IPS-20b (cell line): ENCODE measurements at regions not wholly inside any gene's neighbourhood (a gene's known extent, or its start where the extent isn't known, plus 50 kb on each side); places are given as distances from the start of the nearest gene placed in this dataset.
"Not testable (repeated sequence)": the region's sequence is repeated elsewhere in the genome, so short reads cannot be mapped to it uniquely, and the experiment has no call there.

Experiments used
- H3K27ac ChIP-seq: one replicate; pipeline ENCODE4 v1.5.1; 2013; ENCODE audit warnings: low read length
- H3K27me3 ChIP-seq: 2 replicates; pipeline ENCODE4 v1.6.1; 2013; ENCODE audit warnings: mild to moderate bottlenecking, low read length, inconsistent platforms; ENCODE audit not compliant: insufficient read depth
- H3K36me3 ChIP-seq: 2 replicates; pipeline ENCODE4 v1.6.1; 2013; ENCODE audit warnings: low read depth, mild to moderate bottlenecking, inconsistent platforms, low read length, moderate library complexity; ENCODE audit not compliant: insufficient read depth
- H3K4me1 ChIP-seq: 2 replicates; pipeline ENCODE4 v1.6.1; 2013; ENCODE audit warnings: mild to moderate bottlenecking, control low read depth, inconsistent platforms, low read length, moderate library complexity; ENCODE audit not compliant: insufficient read depth
- H3K4me3 ChIP-seq: 2 replicates; pipeline ENCODE4 v1.5.1; 2013; ENCODE audit warnings: mild to moderate bottlenecking, low read length, inconsistent platforms
- H3K9ac ChIP-seq: 2 replicates; pipeline ENCODE4 v1.6.1; 2013; ENCODE audit warnings: low read depth, mild to moderate bottlenecking, inconsistent platforms, low read length, moderate library complexity
- H3K9me3 ChIP-seq: 2 replicates; pipeline ENCODE4 v1.6.1; 2013; ENCODE audit warnings: mild to moderate bottlenecking, low read depth, low read length, inconsistent platforms; ENCODE audit not compliant: insufficient read depth

DNA sequence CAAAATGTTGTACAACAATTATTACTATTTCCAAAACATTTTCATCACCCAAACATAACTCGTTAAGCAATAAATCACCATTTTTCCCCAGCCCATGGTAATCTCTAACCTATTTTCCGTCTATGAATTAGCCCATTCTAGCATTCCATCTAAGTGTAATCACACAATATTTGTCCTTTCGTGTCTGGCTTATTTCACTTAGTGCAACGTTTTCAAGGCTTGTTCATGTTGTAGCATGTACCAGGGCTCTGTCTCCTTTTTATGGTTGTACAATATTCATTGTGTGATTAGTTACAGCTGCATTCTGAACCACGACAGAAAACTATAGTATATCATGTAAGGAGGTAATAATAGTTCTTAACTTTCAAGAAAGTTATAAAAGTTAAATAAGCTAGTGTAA, 656.0 kb upstream of the HS3ST1 start:
- no peaks in the 10 kb centered on the region for H3K27me3 ChIP-seq
- H3K4me3 ChIP-seq = no peak overlapping the region
- H3K4me1 ChIP-seq = no peaks in the 10 kb centered on the region
- no peak overlapping the region for H3K27ac ChIP-seq
- peaks cover 6% of the 10 kb centered on the region; the same call in 1 of the 2 replicates for H3K9me3 ChIP-seq
- H3K9ac ChIP-seq = no peak overlapping the region
- no peaks in the 10 kb centered on the region for H3K36me3 ChIP-seq

GRCh38 chr4:12071316-12071715, 642.6 kb upstream of the HS3ST1 start:
- Histone ChIP-seq H3K27me3 (no peaks in the 10 kb centered on the region), H3K9me3 (no peaks in the 10 kb centered on the region), H3K4me1 (no peaks in the 10 kb centered on the region), H3K27ac (no peak overlapping the region), H3K9ac (no peak overlapping the region), H3K36me3 (no peaks in the 10 kb centered on the region), H3K4me3 (no peak overlapping the region)

GRCh38 chr4:12053966-12054365, 625.3 kb upstream of the HS3ST1 start:
- Histone ChIP-seq H3K27me3 (no peaks in the 10 kb centered on the region), H3K36me3 (no peaks in the 10 kb centered on the region), H3K9ac (no peak overlapping the region), H3K4me3 (no peak overlapping the region), H3K9me3 (no peaks in the 10 kb centered on the region), H3K4me1 (peaks cover 25% of the 10 kb centered on the region; the same call in 1 of the 2 replicates), H3K27ac (no peak overlapping the region)

DNA sequence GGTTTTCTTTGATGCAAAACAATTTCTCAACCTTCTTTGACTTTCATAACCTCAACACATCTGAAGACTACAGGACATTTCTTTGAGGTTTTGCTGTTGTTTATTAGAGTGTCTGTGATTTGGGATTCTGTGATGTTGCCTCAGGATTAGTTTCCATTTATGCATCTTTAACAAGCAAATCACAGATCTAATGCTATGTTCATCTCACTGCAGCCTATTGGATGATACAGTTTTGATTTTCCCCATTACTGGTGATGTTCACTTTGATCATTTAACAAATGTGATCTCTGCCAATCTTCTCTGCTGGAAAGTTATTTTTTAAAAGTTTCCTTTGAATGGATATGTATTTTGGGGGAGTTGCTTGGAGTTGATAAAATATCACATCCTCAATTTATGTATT, 624.9 kb upstream of the HS3ST1 start:
- H3K36me3 ChIP-seq = no peaks in the 10 kb centered on the region
- H3K9ac ChIP-seq = no peak overlapping the region
- peaks cover 23% of the 10 kb centered on the region; the same call in 1 of the 2 replicates for H3K4me1 ChIP-seq
- H3K4me3 ChIP-seq = no peak overlapping the region
- H3K27me3 ChIP-seq = no peaks in the 10 kb centered on the region
- no peaks in the 10 kb centered on the region for H3K9me3 ChIP-seq
- H3K27ac ChIP-seq = no peak overlapping the region

DNA sequence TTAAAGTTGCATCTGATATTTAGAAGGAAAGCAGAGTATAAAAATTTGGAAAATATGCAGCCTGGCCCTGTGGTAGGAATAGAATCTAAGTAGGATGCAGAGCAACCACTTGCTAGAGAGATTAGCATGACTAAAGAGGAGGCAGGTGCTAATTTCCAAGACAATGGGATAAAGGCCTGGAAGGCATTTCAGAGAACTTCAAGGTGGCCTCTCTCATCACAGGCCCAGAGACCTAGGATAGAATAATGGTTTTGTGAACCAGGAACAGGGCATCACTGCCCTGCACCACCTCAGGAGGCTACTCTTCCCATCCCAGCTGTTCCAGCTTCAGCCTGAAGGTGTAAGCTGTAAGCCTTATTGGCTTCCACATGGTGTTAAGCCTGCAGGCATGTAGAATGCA, 621.7 kb upstream of the HS3ST1 start:
- Histone ChIP-seq H3K4me3 (no peak overlapping the region), H3K9me3 (no peaks in the 10 kb centered on the region), H3K27ac (peak overlapping the region; percentile 36), H3K9ac (no peak overlapping the region), H3K27me3 (no peaks in the 10 kb centered on the region), H3K4me1 (peaks cover 8% of the 10 kb centered on the region; the same call in 1 of the 2 replicates), H3K36me3 (no peaks in the 10 kb centered on the region)

- H3K27me3 ChIP-seq = no peaks in the 10 kb centered on the region
- no peak overlapping the region for H3K9ac ChIP-seq
- peaks cover 32% of the 10 kb centered on the region for H3K9me3 ChIP-seq
- H3K36me3 ChIP-seq = no peaks in the 10 kb centered on the region; the same call in 1 of the 2 replicates
- H3K4me1 ChIP-seq = no peaks in the 10 kb centered on the region
- no peak overlapping the region for H3K4me3 ChIP-seq
- no peak overlapping the region for H3K27ac ChIP-seq
These were observed 614.1 kb upstream of the HS3ST1 start for GRCh38 chr4:12042818-12043217.

- Histone ChIP-seq H3K36me3 (no peaks in the 10 kb centered on the region; the same call in 1 of the 2 replicates), H3K4me3 (no peak overlapping the region), H3K9me3 (peaks cover 34% of the 10 kb centered on the region), H3K27ac (no peak overlapping the region), H3K4me1 (no peaks in the 10 kb centered on the region), H3K27me3 (no peaks in the 10 kb centered on the region), H3K9ac (no peak overlapping the region)
These were observed 613.1 kb upstream of the HS3ST1 start for GRCh38 chr4:12041828-12042227.

DNA sequence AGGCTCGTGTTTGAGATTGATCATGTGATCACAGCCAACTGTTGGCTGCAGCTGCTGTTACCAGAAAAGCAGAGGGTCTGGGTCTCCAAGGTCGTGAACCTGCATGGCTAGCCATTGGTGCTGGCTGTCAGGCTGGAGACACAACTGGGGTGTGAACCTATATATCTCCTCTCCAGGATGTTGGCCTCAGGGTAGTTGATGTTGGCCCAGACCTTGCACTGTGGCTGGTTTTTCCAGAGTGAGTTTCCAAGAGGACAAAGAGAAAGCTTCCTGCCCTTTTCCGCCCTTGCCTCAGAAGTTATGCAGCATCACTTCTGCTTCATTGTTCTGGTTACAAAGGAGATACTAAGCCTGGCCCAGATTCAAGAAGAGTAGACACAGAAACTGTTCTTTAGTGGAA, 607.8 kb upstream of the HS3ST1 start:
- no peak overlapping the region for H3K9ac ChIP-seq
- no peaks in the 10 kb centered on the region for H3K4me1 ChIP-seq
- no peak overlapping the region for H3K27ac ChIP-seq
- no peak overlapping the region for H3K4me3 ChIP-seq
- peaks cover 34% of the 10 kb centered on the region for H3K9me3 ChIP-seq
- no peaks in the 10 kb centered on the region for H3K27me3 ChIP-seq
- H3K36me3 ChIP-seq = no peaks in the 10 kb centered on the region; the same call in 1 of the 2 replicates

DNA sequence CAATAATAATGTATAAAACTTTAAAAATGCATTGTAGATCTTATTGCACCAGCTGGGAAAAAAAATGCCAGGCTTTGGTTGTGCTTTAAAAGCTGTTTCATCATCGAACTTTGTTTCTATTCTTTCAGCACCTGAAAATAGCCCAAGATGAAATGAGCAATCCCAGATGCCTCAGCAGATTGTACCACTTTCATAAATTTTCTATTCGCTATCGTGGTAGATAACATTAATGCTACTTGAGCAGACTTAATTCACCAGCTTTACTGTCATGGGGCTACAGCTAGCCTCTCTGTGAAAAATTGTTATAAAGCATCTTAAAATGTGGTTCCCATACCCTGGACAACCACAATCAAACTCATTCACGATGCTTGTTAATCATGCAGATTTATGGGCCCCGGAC, 599.6 kb upstream of the HS3ST1 start:
- Histone ChIP-seq H3K27me3 (no peaks in the 10 kb centered on the region), H3K4me3 (no peak overlapping the region), H3K36me3 (no peaks in the 10 kb centered on the region), H3K4me1 (no peaks in the 10 kb centered on the region), H3K9ac (no peak overlapping the region), H3K9me3 (no peaks in the 10 kb centered on the region), H3K27ac (no peak overlapping the region)

DNA sequence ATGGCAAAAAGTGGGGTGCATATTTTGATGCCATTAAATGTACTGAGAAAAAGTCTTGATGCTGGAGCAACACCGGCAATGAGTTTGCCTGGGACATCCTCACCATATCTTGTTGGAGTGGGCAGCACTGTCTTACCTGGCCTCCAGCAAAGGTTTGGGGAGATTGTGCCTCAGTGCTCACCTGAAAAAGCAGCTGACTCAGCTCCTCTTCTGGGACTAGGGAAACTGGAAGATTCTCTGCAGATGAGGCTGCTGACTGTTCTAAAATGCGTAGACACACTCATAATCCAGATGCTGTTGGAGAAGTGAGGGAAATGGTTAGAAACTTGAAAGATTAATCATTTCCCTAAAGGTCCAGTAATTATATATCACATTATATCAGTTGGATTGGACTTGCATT, 593.7 kb upstream of the HS3ST1 start:
- no peaks in the 10 kb centered on the region for H3K27me3 ChIP-seq

DNA sequence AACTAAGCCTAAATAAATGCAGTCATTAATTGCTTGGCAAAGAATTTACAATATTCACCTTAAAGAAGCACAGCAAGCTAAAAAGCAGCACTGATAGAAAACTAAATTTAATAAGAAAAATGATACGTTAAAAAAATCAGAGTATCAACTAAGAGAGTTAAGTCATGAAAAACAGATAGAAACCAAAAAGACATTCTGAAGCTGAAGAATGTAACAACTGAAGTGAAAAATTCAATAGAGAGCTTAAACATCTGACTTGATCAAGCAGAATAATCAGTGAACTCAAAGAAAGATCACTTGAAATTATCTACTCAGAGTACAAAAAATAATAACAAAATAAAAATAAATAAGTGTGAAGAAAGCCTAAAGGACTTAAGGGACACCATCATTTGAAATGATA, 588.0 kb upstream of the HS3ST1 start:
- no peak overlapping the region for H3K27ac ChIP-seq
- H3K9ac ChIP-seq = no peak overlapping the region
- H3K27me3 ChIP-seq = no peaks in the 10 kb centered on the region
- H3K4me3 ChIP-seq = no peak overlapping the region
- H3K4me1 ChIP-seq = no peaks in the 10 kb centered on the region
- no peaks in the 10 kb centered on the region for H3K9me3 ChIP-seq
- H3K36me3 ChIP-seq = no peaks in the 10 kb centered on the region

More for the DNA sequence above, 593.7 kb upstream of the HS3ST1 start:
- Histone ChIP-seq H3K4me3 (no peak overlapping the region), H3K36me3 (no peaks in the 10 kb centered on the region), H3K27ac (no peak overlapping the region), H3K9me3 (no peaks in the 10 kb centered on the region), H3K9ac (no peak overlapping the region), H3K4me1 (no peaks in the 10 kb centered on the region)

- Histone ChIP-seq H3K4me3 (no peak overlapping the region), H3K36me3 (no peaks in the 10 kb centered on the region), H3K9ac (no peak overlapping the region), H3K27me3 (no peaks in the 10 kb centered on the region), H3K9me3 (no peaks in the 10 kb centered on the region), H3K27ac (no peak overlapping the region), H3K4me1 (no peaks in the 10 kb centered on the region)
These were observed 576.8 kb upstream of the HS3ST1 start for GRCh38 chr4:12005471-12005870.

GRCh38 chr4:11996581-11996980, 567.9 kb upstream of the HS3ST1 start:
- H3K4me3 ChIP-seq, H3K9ac ChIP-seq, H3K27me3 ChIP-seq, H3K27ac ChIP-seq, H3K36me3 ChIP-seq, H3K4me1 ChIP-seq: not testable (repeated sequence)
- peaks cover 35% of the 10 kb centered on the region for H3K9me3 ChIP-seq
